Lower leg skin (tissue), 3 donors: ENCODE measurements at regions not wholly inside any gene's neighbourhood (a gene's known extent, or its start where the extent isn't known, plus 50 kb on each side); places are given as distances from the start of the nearest gene placed in this dataset.

Experiments used
- CTCF ChIP-seq, 3 donors: fragments of 450-650 bp; IDR thresholded peaks; one replicate each; pipeline ENCODE4 v1.5.1; 2016; ENCODE audit warnings: antibody characterized with exemption in 3 of 3, mild to moderate bottlenecking in 3 of 3, moderate library complexity in 2 of 3
- POLR2A ChIP-seq, 2 donors: fragments of 450-650 bp; IDR thresholded peaks; one replicate each; pipeline ENCODE4 v1.6.1; 2016 to 2017; ENCODE audit warnings: antibody characterized with exemption in 2 of 2, mild to moderate bottlenecking in 1 of 2, moderate library complexity in 1 of 2

- TF ChIP-seq CTCF (IDR thresholded peaks at IDR 0.05), result no peak
- no peak for TF ChIP-seq POLR2A (IDR thresholded peaks at IDR 0.05)
These were observed 216.5 kb downstream of the CDCA7 start for GRCh38 chr2:173571021-173571821.
